Right lobe of liver (tissue), 6 donors: ENCODE measurements at regions not wholly inside any gene's neighbourhood (a gene's known extent, or its start where the extent isn't known, plus 50 kb on each side); places are given as distances from the start of the nearest gene placed in this dataset.

Experiments used
- ATAC-seq, 4 donors: fragments of 200-7000 bp; cut with Tn5 transposase; one replicate each; pipeline ENCODE4 v1.9.1; 2020; ENCODE audit warnings: mild to moderate bottlenecking in 4 of 4, moderate library complexity in 4 of 4
- DNase-seq, 3 donors: peaks; one replicate each; pipeline ENCODE4 v3.0.0-alpha.2; 2020
- H3K27ac ChIP-seq, 3 donors: fragments of 200-600 bp; one replicate each; pipeline ENCODE4 v1.8.0; 2022
- H3K27me3 ChIP-seq, 2 donors: fragments of 200-600 bp; one replicate each; pipeline ENCODE4 v1.8.0; 2022
- H3K36me3 ChIP-seq, 4 donors: fragments of 200-600 bp; sonication (generic) in 1 of 4; one replicate each; pipeline versions ENCODE4 v1.5.1 to v1.8.0; 2017 to 2022; ENCODE audit warnings: control low read depth in 1 of 4
- H3K4me1 ChIP-seq, 4 donors: fragments of 200-600 bp; sonication (generic) in 1 of 4; one replicate each; pipeline versions ENCODE4 v1.5.1 to v1.8.0; 2017 to 2022; ENCODE audit warnings: control low read depth in 1 of 4
- H3K4me3 ChIP-seq, 3 donors: fragments of 200-600 bp; one replicate each; pipeline ENCODE4 v1.8.0; 2022
- H3K9me3 ChIP-seq, 4 donors: fragments of 200-600 bp; sonication (generic) in 1 of 4; one replicate each; pipeline versions ENCODE4 v1.5.1 to v1.8.0; 2017 to 2022; ENCODE audit warnings: control low read depth in 1 of 4
- POLR2A ChIP-seq: fragments of 450-650 bp; IDR thresholded peaks from one replicate; pipeline ENCODE4 v1.6.1; 2017; ENCODE audit warnings: antibody characterized with exemption, mild to moderate bottlenecking
- WGBS: methylation state at CpG from one replicate; pipeline ENCODE4 v1.1.6; 2018; ENCODE audit warnings: low coverage, low lambda C conversion rate; ENCODE audit not compliant: insufficient coverage; ENCODE audit errors: missing lambda C conversion rate; 5-methylcytosine and 5-hydroxymethylcytosine counted together
- intact Hi-C, 2 donors: fragments of 100-400 bp; cut with DNase I; formaldehyde crosslinking; loops; one replicate each; pipeline versions ENCODE4 v1.11.2 to v1.14.1; 2022
- TF ChIP-seq, protein P1 (sequence below), 4 donors: fragments of 200-600 bp in 3 of 4; fragments of 450-650 bp in 1 of 4; IDR thresholded peaks; one replicate each; pipeline versions ENCODE4 v1.5.1 to v1.8.0; 2016 to 2022; ENCODE audit warnings: antibody characterized with exemption in 4 of 4, mild to moderate bottlenecking in 2 of 4
- donor health status: DM: no; HTN: yes; CAD: no.
- donor health status: DM: no; HTN: no; CAD: no.
- donor health status: DM: no; HTN: no; CAD: no.
- donor health status: DM: no; HTN: yes; CAD: no.
- donor health status: DM: no; HTN: yes; CAD: no.

DNA sequence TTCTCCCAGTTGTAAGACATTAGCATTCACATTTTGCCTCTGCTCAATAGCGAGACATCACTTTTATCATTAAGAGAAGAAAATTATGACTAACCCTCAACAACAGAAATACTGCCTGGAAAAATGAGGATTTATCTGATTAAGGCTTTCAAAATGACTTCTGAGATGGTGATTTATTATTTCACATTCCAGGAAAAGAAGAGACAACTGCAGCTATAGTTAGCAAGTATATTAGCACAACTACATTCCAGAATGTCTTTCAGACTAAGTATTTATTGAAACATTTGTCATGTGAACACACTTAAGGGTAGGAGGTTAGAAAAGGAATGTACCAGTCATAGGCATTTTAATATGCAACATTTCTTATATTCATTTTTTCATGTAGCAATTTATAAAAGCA lies 162.0 kb downstream of the IQUB start:
- TF ChIP-seq, protein P1, sequence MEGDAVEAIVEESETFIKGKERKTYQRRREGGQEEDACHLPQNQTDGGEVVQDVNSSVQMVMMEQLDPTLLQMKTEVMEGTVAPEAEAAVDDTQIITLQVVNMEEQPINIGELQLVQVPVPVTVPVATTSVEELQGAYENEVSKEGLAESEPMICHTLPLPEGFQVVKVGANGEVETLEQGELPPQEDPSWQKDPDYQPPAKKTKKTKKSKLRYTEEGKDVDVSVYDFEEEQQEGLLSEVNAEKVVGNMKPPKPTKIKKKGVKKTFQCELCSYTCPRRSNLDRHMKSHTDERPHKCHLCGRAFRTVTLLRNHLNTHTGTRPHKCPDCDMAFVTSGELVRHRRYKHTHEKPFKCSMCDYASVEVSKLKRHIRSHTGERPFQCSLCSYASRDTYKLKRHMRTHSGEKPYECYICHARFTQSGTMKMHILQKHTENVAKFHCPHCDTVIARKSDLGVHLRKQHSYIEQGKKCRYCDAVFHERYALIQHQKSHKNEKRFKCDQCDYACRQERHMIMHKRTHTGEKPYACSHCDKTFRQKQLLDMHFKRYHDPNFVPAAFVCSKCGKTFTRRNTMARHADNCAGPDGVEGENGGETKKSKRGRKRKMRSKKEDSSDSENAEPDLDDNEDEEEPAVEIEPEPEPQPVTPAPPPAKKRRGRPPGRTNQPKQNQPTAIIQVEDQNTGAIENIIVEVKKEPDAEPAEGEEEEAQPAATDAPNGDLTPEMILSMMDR (IDR thresholded peaks at IDR 0.05), result no peak
- TF ChIP-seq POLR2A, result no peak
- ATAC-seq, result no peak
- intact Hi-C loops, result no loop called here

DNA sequence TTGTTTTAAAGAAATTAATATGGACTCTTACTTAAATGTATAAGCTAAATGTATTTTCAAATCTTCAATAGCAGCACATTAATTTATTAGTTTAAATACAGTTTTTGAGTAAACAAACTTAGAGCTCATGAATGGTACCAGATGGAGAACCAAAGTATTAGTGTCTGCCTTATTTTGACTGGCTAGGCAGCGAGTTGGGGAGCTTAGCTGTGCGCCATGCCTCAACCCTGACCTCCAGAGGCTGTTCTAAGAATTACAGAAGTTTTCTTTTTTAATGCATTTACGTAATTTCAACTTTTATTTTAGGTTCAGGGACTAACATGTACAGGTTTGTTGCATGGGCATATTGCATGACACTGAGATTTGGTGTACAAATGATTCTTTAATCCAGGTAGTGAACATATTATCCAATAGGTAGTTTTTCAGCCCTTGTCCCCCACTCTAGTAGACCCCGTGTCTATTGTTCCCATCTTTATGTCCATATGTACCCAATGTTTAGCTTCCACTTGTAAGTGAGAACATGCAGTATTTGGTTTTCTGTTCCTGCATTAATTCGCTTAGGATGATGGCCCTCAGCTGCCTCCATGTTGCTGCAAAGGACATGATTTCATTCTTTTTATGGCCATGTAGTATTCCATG lies 166.8 kb downstream of the IQUB start:
- H3K9me3 ChIP-seq, result no peaks in the 10 kb centered on the region
- H3K4me1 ChIP-seq, result no peaks in the 10 kb centered on the region
- H3K4me3 ChIP-seq, result no peak overlapping the region
- no peaks in the 10 kb centered on the region for H3K36me3 ChIP-seq
- DNase-seq (peak in 1 of 3 donors; percentile 23), ATAC-seq (peak; percentile 64 to 77 (median 73))
- no peak overlapping the region for H3K27ac ChIP-seq
- intact Hi-C loops, result no loop called here
- no peaks in the 10 kb centered on the region for H3K27me3 ChIP-seq
- 23% methylated on average over 5 of the region's 5 CpGs for WGBS
- TF ChIP-seq, protein P1 (IDR thresholded peaks at IDR 0.05), result peak; percentile 46 to 67 (median 64)
- no peak for TF ChIP-seq POLR2A

More for the DNA sequence above, 162.0 kb downstream of the IQUB start:
- 60% methylated on average over 1 of the region's 1 CpG for WGBS
- H3K9me3 ChIP-seq, result no peaks in the 10 kb centered on the region
- H3K4me3 ChIP-seq, result no peak overlapping the region
- no peak for DNase-seq
- no peaks in the 10 kb centered on the region for H3K27me3 ChIP-seq
- H3K27ac ChIP-seq, result no peak overlapping the region
- no peaks in the 10 kb centered on the region for H3K4me1 ChIP-seq
- H3K36me3 ChIP-seq, result no peaks in the 10 kb centered on the region

DNA sequence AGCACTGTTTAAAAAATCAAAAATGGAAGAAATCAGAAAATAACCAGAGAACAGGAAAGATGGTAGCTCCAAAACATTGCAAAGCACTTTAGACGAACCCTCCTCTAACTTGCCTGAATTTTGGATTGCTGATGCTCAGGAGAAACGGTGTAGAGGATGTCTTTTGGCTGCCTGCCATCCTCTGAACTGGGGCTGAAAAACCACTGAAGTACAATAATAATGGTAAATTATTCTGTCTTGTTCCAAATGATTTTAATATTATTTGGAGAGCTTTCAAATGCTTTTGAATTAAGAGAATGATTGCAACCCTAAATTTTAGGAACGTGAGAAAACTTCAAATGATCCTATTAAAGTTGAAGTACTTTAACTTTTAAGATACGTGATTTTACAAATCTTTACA lies 167.3 kb upstream of the SLC13A1 start:
- Histone ChIP-seq H3K27ac (no peak overlapping the region), H3K36me3 (no peaks in the 10 kb centered on the region), H3K4me3 (no peak overlapping the region), H3K27me3 (no peaks in the 10 kb centered on the region), H3K9me3 (no peaks in the 10 kb centered on the region), H3K4me1 (no peaks in the 10 kb centered on the region)
- no peak for DNase-seq
- intact Hi-C loops, result no loop called here
- 39% methylated on average over 4 of the region's 4 CpGs for WGBS
- no peak for ATAC-seq
- TF ChIP-seq POLR2A, result no peak
- TF ChIP-seq, protein P1 (IDR thresholded peaks at IDR 0.05), result no peak

- no peaks in the 10 kb centered on the region for H3K36me3 ChIP-seq
- H3K27me3 ChIP-seq, result no peaks in the 10 kb centered on the region
- DNase-seq (no peak), ATAC-seq (no peak)
- TF ChIP-seq, protein P1 (IDR thresholded peaks at IDR 0.05), result no peak
- no peak for TF ChIP-seq POLR2A
- no peaks in the 10 kb centered on the region for H3K4me1 ChIP-seq
- intact Hi-C loops, result no loop called here
- no peak overlapping the region for H3K27ac ChIP-seq
- H3K9me3 ChIP-seq, result no peaks in the 10 kb centered on the region
- no peak overlapping the region for H3K4me3 ChIP-seq
Observed at GRCh38 chr7:123366626-123367025, 166.9 kb upstream of the SLC13A1 start.

GRCh38 chr7:123360631-123361030 lies 160.9 kb upstream of the SLC13A1 start:
- H3K4me1 ChIP-seq, result no peaks in the 10 kb centered on the region

More at GRCh38 chr7:123360631-123361030, 160.9 kb upstream of the SLC13A1 start:
- H3K4me3 ChIP-seq, result no peak overlapping the region
- H3K9me3 ChIP-seq, result no peaks in the 10 kb centered on the region
- H3K27me3 ChIP-seq, result no peaks in the 10 kb centered on the region
- DNase-seq, result no peak
- TF ChIP-seq, protein P1 (IDR thresholded peaks at IDR 0.05), result no peak
- TF ChIP-seq POLR2A, result no peak
- no peak overlapping the region for H3K27ac ChIP-seq
- ATAC-seq, result no peak
- 28% methylated on average over 2 of the region's 2 CpGs for WGBS
- no peaks in the 10 kb centered on the region for H3K36me3 ChIP-seq
- intact Hi-C loops, result no loop called here
